ENCODE measurements at regions not wholly inside any gene's neighbourhood (a gene's known extent, or its start where the extent isn't known, plus 50 kb on each side); places are given as distances from the start of the nearest gene placed in this dataset.

DNA sequence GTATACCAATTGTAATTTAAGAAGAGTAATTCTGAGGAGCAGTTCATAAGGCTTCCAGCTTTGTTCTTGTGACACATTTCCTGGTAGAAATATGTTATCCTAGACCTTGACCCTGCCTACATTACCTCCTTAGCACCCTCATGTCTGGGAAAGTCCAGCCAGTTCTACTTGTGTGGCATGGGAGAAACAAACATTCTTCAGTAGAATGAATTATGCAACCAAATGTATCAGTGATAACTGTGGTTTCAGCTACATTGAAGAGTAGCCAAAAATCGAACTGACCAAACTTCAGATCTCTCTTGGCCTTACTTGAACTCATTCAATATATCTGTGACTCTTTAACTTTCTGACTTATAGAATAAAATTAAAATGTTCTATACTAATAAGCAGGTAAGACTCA lies 308.1 kb upstream of the LYPLAL1 start:
- Histone ChIP-seq H3K4me1 (ENCODE audit: insufficient read depth) (peaks cover 2% of the 10 kb centered on the region), H3K4me3 (no peak overlapping the region), H3K27me3 (no peaks in the 10 kb centered on the region), H3K9me3 (no peaks in the 10 kb centered on the region), H3K27ac (no peak overlapping the region), H3K36me3 (no peaks in the 10 kb centered on the region)
- no peak for DNase-seq
- WGBS, 3 donors = 1 to 8% (median 6%) methylated on average over 1 of the region's 1 CpG
- intact Hi-C loops (cut with DNase I) = no loop called here
- TF ChIP-seq EP300 (IDR thresholded peaks at IDR 0.05) (no peak), CTCF (IDR thresholded peaks at IDR 0.05) (no peak), POLR2A (IDR thresholded peaks at IDR 0.05) (no peak)

- WGBS, 3 donors = 56 to 86% (median 79%) methylated on average over 1 of the region's 1 CpG
- Histone ChIP-seq H3K9me3 (no peaks in the 10 kb centered on the region), H3K4me3 (no peak overlapping the region), H3K27ac (no peak overlapping the region), H3K27me3 (no peaks in the 10 kb centered on the region), H3K4me1 (ENCODE audit: insufficient read depth) (peaks cover 2% of the 10 kb centered on the region), H3K36me3 (no peaks in the 10 kb centered on the region)
- intact Hi-C loops (cut with DNase I) = no loop called here
- TF ChIP-seq POLR2A (IDR thresholded peaks at IDR 0.05) = no peak
- TF ChIP-seq CTCF (IDR thresholded peaks at IDR 0.05) = no peak
- no peak for TF ChIP-seq EP300 (IDR thresholded peaks at IDR 0.05)
- no peak for DNase-seq
Observed at GRCh38 chr1:218866507-218866906, 307.2 kb upstream of the LYPLAL1 start.

DNA sequence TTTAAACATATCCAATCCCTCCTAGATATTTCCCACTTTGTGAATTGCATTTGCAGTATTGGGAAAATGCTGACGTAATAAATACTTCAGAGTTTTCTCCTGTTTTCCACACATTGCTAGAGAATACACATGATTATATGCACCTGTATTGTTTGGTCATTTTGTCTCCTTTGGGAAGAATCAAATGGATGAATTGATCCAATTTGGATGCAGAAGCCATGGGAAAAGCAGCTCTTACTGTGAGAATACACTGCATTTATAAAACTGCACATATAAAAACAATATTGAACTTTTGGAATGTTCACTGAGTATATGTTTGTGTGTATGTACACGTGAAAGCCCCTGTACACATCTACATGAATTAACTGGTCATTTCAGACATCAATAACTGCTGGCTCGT lies 306.6 kb upstream of the LYPLAL1 start:
- Histone ChIP-seq H3K9me3 (no peaks in the 10 kb centered on the region), H3K4me1 (ENCODE audit: insufficient read depth) (peaks cover 2% of the 10 kb centered on the region), H3K36me3 (no peaks in the 10 kb centered on the region), H3K4me3 (no peak overlapping the region), H3K27me3 (no peaks in the 10 kb centered on the region), H3K27ac (no peak overlapping the region)
- WGBS, 3 donors = 35 to 50% (median 39%) methylated on average over 3 of the region's 3 CpGs
- no peak for TF ChIP-seq CTCF (IDR thresholded peaks at IDR 0.05)
- no peak for DNase-seq
- intact Hi-C loops (cut with DNase I) = no loop called here

- H3K27ac ChIP-seq = no peak overlapping the region
- H3K27me3 ChIP-seq = no peaks in the 10 kb centered on the region
- H3K4me1 ChIP-seq (ENCODE audit: insufficient read depth) = peaks cover 2% of the 10 kb centered on the region
- intact Hi-C loops (cut with DNase I) = no loop called here
- DNase-seq = no peak
- TF ChIP-seq CTCF (IDR thresholded peaks at IDR 0.05) = no peak
- no peak for TF ChIP-seq EP300 (IDR thresholded peaks at IDR 0.05)
- TF ChIP-seq POLR2A (IDR thresholded peaks at IDR 0.05) = no peak
- no peaks in the 10 kb centered on the region for H3K36me3 ChIP-seq
- no peak overlapping the region for H3K4me3 ChIP-seq
- 82 to 90% (median 86%) methylated on average over 3 of the region's 3 CpGs for WGBS, 3 donors
- no peaks in the 10 kb centered on the region for H3K9me3 ChIP-seq
Observed at GRCh38 chr1:218867941-218868626, 305.6 kb upstream of the LYPLAL1 start.

Measured in ovary (tissue), 7 donors.